OCI-LY7 (cell line): ENCODE measurements at regions not wholly inside any gene's neighbourhood (a gene's known extent, or its start where the extent isn't known, plus 50 kb on each side); places are given as distances from the start of the nearest gene placed in this dataset.
"Not testable (repeated sequence)": the region's sequence is repeated elsewhere in the genome, so short reads cannot be mapped to it uniquely, and the experiment has no call there.

Experiments
- EZH2phosphoT487 ChIP-seq: fragments of 200-600 bp; sonication (generic); IDR thresholded peaks from 2 replicates; pipeline ENCODE4 v1.6.1; 2018; ENCODE audit warnings: low read depth, borderline replicate concordance, mild to moderate bottlenecking, mixed run types, antibody characterized with exemption, low read length, moderate library complexity, mixed read lengths
- TF ChIP-seq, protein P1 (sequence below): fragments of 200-600 bp; sonication (generic); conservative IDR thresholded peaks from 2 replicates; pipeline ENCODE4 v1.5.1; 2014; ENCODE audit warnings: mild to moderate bottlenecking, antibody characterized with exemption, low read length, moderate library complexity, mixed read lengths

DNA sequence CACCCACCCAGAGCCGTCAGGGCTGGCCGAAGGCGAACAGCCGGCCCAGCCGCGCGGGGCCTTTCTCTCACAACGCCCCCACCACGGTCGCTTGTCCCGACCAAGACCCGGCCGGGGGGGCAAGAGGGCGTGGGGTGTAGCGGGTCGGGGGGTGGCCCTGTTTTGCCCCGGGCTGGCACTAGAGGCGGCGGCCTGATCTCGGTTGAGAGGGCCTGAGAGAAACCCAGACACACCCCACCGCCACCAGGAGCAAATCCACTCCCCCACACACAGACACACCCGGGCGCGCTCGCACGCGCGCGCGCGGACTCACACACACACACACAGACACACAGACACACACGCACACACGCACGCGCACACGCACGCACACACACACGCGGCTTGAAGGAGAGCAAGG, 97.8 kb upstream of the RHOU start:
- TF ChIP-seq, protein P1, sequence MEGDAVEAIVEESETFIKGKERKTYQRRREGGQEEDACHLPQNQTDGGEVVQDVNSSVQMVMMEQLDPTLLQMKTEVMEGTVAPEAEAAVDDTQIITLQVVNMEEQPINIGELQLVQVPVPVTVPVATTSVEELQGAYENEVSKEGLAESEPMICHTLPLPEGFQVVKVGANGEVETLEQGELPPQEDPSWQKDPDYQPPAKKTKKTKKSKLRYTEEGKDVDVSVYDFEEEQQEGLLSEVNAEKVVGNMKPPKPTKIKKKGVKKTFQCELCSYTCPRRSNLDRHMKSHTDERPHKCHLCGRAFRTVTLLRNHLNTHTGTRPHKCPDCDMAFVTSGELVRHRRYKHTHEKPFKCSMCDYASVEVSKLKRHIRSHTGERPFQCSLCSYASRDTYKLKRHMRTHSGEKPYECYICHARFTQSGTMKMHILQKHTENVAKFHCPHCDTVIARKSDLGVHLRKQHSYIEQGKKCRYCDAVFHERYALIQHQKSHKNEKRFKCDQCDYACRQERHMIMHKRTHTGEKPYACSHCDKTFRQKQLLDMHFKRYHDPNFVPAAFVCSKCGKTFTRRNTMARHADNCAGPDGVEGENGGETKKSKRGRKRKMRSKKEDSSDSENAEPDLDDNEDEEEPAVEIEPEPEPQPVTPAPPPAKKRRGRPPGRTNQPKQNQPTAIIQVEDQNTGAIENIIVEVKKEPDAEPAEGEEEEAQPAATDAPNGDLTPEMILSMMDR = not testable (repeated sequence)
- not testable (repeated sequence) for TF ChIP-seq EZH2phosphoT487
